ENCODE measurements at regions not wholly inside any gene's neighbourhood (a gene's known extent, or its start where the extent isn't known, plus 50 kb on each side); places are given as distances from the start of the nearest gene placed in this dataset.
"Not testable (repeated sequence)": the region's sequence is repeated elsewhere in the genome, so short reads cannot be mapped to it uniquely, and the experiment has no call there.

DNA sequence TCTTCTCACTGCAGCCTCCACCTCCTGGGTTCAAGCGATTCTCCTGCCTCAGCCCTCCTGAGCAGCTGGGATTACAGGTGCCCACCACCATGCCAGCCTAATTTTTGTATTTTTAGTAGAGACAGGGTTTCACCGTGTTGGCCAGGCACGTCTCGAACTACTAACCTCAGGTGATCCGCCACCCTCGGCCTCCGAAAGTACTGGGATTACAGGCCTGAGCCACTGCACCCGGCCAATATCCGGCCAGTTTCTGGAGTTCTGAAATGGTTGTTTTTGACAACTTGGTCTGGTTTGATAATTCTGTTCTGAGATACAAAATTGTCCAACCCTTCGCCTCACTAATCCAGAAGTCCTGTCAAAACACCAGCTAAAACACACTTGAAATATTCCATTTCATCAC is 667.0 kb downstream of the BRINP3 start:
- TF ChIP-seq, protein P1, sequence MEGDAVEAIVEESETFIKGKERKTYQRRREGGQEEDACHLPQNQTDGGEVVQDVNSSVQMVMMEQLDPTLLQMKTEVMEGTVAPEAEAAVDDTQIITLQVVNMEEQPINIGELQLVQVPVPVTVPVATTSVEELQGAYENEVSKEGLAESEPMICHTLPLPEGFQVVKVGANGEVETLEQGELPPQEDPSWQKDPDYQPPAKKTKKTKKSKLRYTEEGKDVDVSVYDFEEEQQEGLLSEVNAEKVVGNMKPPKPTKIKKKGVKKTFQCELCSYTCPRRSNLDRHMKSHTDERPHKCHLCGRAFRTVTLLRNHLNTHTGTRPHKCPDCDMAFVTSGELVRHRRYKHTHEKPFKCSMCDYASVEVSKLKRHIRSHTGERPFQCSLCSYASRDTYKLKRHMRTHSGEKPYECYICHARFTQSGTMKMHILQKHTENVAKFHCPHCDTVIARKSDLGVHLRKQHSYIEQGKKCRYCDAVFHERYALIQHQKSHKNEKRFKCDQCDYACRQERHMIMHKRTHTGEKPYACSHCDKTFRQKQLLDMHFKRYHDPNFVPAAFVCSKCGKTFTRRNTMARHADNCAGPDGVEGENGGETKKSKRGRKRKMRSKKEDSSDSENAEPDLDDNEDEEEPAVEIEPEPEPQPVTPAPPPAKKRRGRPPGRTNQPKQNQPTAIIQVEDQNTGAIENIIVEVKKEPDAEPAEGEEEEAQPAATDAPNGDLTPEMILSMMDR (IDR thresholded peaks at IDR 0.05; ENCODE audit: low read depth, low read length) = not testable (repeated sequence)
- TF ChIP-seq EZH2phosphoT487 (IDR thresholded peaks at IDR 0.05; ENCODE audit: low read depth) = not testable (repeated sequence)

Data from OCI-LY3 (cell line).